ENCODE measurements at regions not wholly inside any gene's neighbourhood (a gene's known extent, or its start where the extent isn't known, plus 50 kb on each side); places are given as distances from the start of the nearest gene placed in this dataset.
"Not testable (repeated sequence)": the region's sequence is repeated elsewhere in the genome, so short reads cannot be mapped to it uniquely, and the experiment has no call there.

- TF ChIP-seq SNAI2 (CRISPR knock-in tag; IDR thresholded peaks at IDR 0.05): no peak
These were observed 191.6 kb upstream of the CTNND2 start (continued) for GRCh38 chr5:12095808-12096281.

GRCh38 chr5:12093586-12093985 is 189.3 kb upstream of the CTNND2 start:
- TF ChIP-seq TSHZ2 (CRISPR knock-in tag; IDR thresholded peaks at IDR 0.05): no peak
- no peak for TF ChIP-seq BACH2 (CRISPR knock-in tag; IDR thresholded peaks at IDR 0.05; ENCODE audit: borderline replicate concordance)
- TF ChIP-seq CSRNP3 (CRISPR knock-in tag; IDR thresholded peaks at IDR 0.05): no peak
- no peak for TF ChIP-seq ZFP30 (CRISPR knock-in tag; IDR thresholded peaks at IDR 0.05)
- no peak for TF ChIP-seq CREB5 (CRISPR knock-in tag; IDR thresholded peaks at IDR 0.05; ENCODE audit: low read depth)
- TF ChIP-seq PATZ1 (CRISPR knock-in tag; IDR thresholded peaks at IDR 0.05; ENCODE audit: borderline replicate concordance): no peak
- TF ChIP-seq TOX (CRISPR knock-in tag; IDR thresholded peaks at IDR 0.05; ENCODE audit: borderline replicate concordance): no peak
- TF ChIP-seq ISL1 (CRISPR knock-in tag; IDR thresholded peaks at IDR 0.05): no peak
- TF ChIP-seq POU6F1 (CRISPR knock-in tag; IDR thresholded peaks at IDR 0.05; ENCODE audit: borderline replicate concordance, low read depth): no peak
- no peak for TF ChIP-seq SNAI2 (CRISPR knock-in tag; IDR thresholded peaks at IDR 0.05)
- no peak for TF ChIP-seq ZFP3 (CRISPR knock-in tag; IDR thresholded peaks at IDR 0.05)
- no peak for TF ChIP-seq ZC3H10 (CRISPR knock-in tag; IDR thresholded peaks at IDR 0.05)
- TF ChIP-seq ESRRG (CRISPR knock-in tag; IDR thresholded peaks at IDR 0.05): no peak
- TF ChIP-seq TCF4 (CRISPR knock-in tag; IDR thresholded peaks at IDR 0.05; ENCODE audit: borderline replicate concordance): no peak
- no peak for TF ChIP-seq ARNTL (CRISPR knock-in tag; IDR thresholded peaks at IDR 0.05; ENCODE audit: borderline replicate concordance, low read depth)
- TF ChIP-seq ZNF8 (CRISPR knock-in tag; IDR thresholded peaks at IDR 0.05): no peak
- no peak for ATAC-seq

- no peak for ATAC-seq
- TF ChIP-seq ARNTL (CRISPR knock-in tag; IDR thresholded peaks at IDR 0.05; ENCODE audit: borderline replicate concordance, low read depth) (no peak), ZNF8 (CRISPR knock-in tag; IDR thresholded peaks at IDR 0.05) (no peak), SNAI2 (CRISPR knock-in tag; IDR thresholded peaks at IDR 0.05) (no peak)
These were observed 176.5 kb upstream of the CTNND2 start for GRCh38 chr5:12080761-12081160.

- not testable (repeated sequence) for ATAC-seq
These were observed 174.0 kb upstream of the CTNND2 start for GRCh38 chr5:12078286-12078685.

GRCh38 chr5:12073426-12073825 is 169.2 kb upstream of the CTNND2 start:
- ATAC-seq: no peak
- TF ChIP-seq GLIS3 (CRISPR knock-in tag; IDR thresholded peaks at IDR 0.05) (no peak), CSDC2 (CRISPR knock-in tag; IDR thresholded peaks at IDR 0.05) (no peak), ZNF565 (CRISPR knock-in tag; conservative IDR thresholded peaks at IDR 0.05; ENCODE audit: low read depth) (no peak), PPARA (CRISPR knock-in tag; IDR thresholded peaks at IDR 0.05; ENCODE audit: borderline replicate concordance) (no peak), ISL1 (CRISPR knock-in tag; IDR thresholded peaks at IDR 0.05) (no peak), ZFP3 (CRISPR knock-in tag; IDR thresholded peaks at IDR 0.05) (no peak), PATZ1 (CRISPR knock-in tag; IDR thresholded peaks at IDR 0.05; ENCODE audit: borderline replicate concordance) (no peak), ZFP30 (CRISPR knock-in tag; IDR thresholded peaks at IDR 0.05) (no peak), SNAI2 (CRISPR knock-in tag; IDR thresholded peaks at IDR 0.05) (no peak), TOX (CRISPR knock-in tag; IDR thresholded peaks at IDR 0.05; ENCODE audit: borderline replicate concordance) (no peak), TSHZ2 (CRISPR knock-in tag; IDR thresholded peaks at IDR 0.05) (no peak), BACH2 (CRISPR knock-in tag; IDR thresholded peaks at IDR 0.05; ENCODE audit: borderline replicate concordance) (no peak)

All from SK-N-SH treated with all-trans-retinoic acid at 6 μM for 48 hours (cell line).